ENCODE measurements at regions not wholly inside any gene's neighbourhood (a gene's known extent, or its start where the extent isn't known, plus 50 kb on each side); places are given as distances from the start of the nearest gene placed in this dataset.

GRCh38 chr5:167152561-167152960, 1138.9 kb upstream of the WWC1 start:
- no peak for TF ChIP-seq POLR2AphosphoS5 (IDR thresholded peaks at IDR 0.05; ENCODE audit: borderline replicate concordance, low read depth, low read length)
- no peak for TF ChIP-seq EZH2 (IDR thresholded peaks at IDR 0.05)
